Skeletal muscle cell (primary cell): ENCODE measurements at regions not wholly inside any gene's neighbourhood (a gene's known extent, or its start where the extent isn't known, plus 50 kb on each side); places are given as distances from the start of the nearest gene placed in this dataset.

ENCODE experiments used
- DNase-seq: peaks from one replicate; pipeline ENCODE4 v3.0.0-alpha.2; 2010; ENCODE audit warnings: low read depth
- H3K4me3 ChIP-seq: 2 replicates; pipeline ENCODE4 v1.5.1; 2011; ENCODE audit warnings: low read depth, mild to moderate bottlenecking, control low read depth, low read length, moderate library complexity

- H3K4me3 ChIP-seq, result no peak overlapping the region
- no peak for DNase-seq
Observed at GRCh38 chr4:114472269-114473032, 126.2 kb upstream of the UGT8 start.

GRCh38 chr4:114474188-114474800 lies 124.3 kb upstream of the UGT8 start:
- no peak for DNase-seq
- H3K4me3 ChIP-seq, result no peak overlapping the region

GRCh38 chr4:114476310-114476709 lies 122.3 kb upstream of the UGT8 start:
- no peak overlapping the region for H3K4me3 ChIP-seq
- no peak for DNase-seq

- no peak overlapping the region for H3K4me3 ChIP-seq
- DNase-seq, result no peak
Observed at GRCh38 chr4:114479595-114479994, 119.0 kb upstream of the UGT8 start.

GRCh38 chr4:114481856-114482255 lies 116.8 kb upstream of the UGT8 start:
- no peak for DNase-seq
- H3K4me3 ChIP-seq, result no peak overlapping the region

GRCh38 chr4:114487101-114487500 lies 111.5 kb upstream of the UGT8 start:
- no peak for DNase-seq
- H3K4me3 ChIP-seq, result no peak overlapping the region

- DNase-seq, result no peak
Observed at GRCh38 chr4:114488301-114488982, 110.2 kb upstream of the UGT8 start.

GRCh38 chr4:114494246-114494803 lies 104.3 kb upstream of the UGT8 start:
- DNase-seq, result no peak
- H3K4me3 ChIP-seq, result no peak overlapping the region

More at GRCh38 chr4:114488301-114488982, 110.2 kb upstream of the UGT8 start:
- no peak overlapping the region for H3K4me3 ChIP-seq

- H3K4me3 ChIP-seq, result no peak overlapping the region
- no peak for DNase-seq
Observed at GRCh38 chr4:114495471-114495928, 103.1 kb upstream of the UGT8 start.

GRCh38 chr4:114497116-114497515 lies 101.5 kb upstream of the UGT8 start:
- DNase-seq, result no peak
- H3K4me3 ChIP-seq, result no peak overlapping the region

- H3K4me3 ChIP-seq, result no peak overlapping the region
- DNase-seq, result no peak
Observed at GRCh38 chr4:114509340-114509739, 89.3 kb upstream of the UGT8 start.

- DNase-seq, result no peak
Observed at GRCh38 chr4:114512595-114513295, 85.9 kb upstream of the UGT8 start.

GRCh38 chr4:114519368-114519767 lies 79.2 kb upstream of the UGT8 start:
- no peak for DNase-seq
- H3K4me3 ChIP-seq, result no peak overlapping the region

More at GRCh38 chr4:114512595-114513295, 85.9 kb upstream of the UGT8 start:
- H3K4me3 ChIP-seq, result no peak overlapping the region

- no peak overlapping the region for H3K4me3 ChIP-seq
Observed at GRCh38 chr4:114527170-114527569, 71.4 kb upstream of the UGT8 start.

GRCh38 chr4:114527637-114528036 lies 71.0 kb upstream of the UGT8 start:
- DNase-seq, result no peak
- no peak overlapping the region for H3K4me3 ChIP-seq

More at GRCh38 chr4:114527170-114527569, 71.4 kb upstream of the UGT8 start:
- DNase-seq, result no peak

GRCh38 chr4:114535725-114536124 lies 62.9 kb upstream of the UGT8 start:
- DNase-seq, result no peak
- no peak overlapping the region for H3K4me3 ChIP-seq

GRCh38 chr4:114537352-114537751 lies 61.3 kb upstream of the UGT8 start:
- H3K4me3 ChIP-seq, result no peak overlapping the region
- DNase-seq, result no peak

- no peak overlapping the region for H3K4me3 ChIP-seq
- DNase-seq, result no peak
Observed at GRCh38 chr4:114538012-114538617, 60.5 kb upstream of the UGT8 start.

GRCh38 chr4:114539985-114540384 lies 58.6 kb upstream of the UGT8 start:
- no peak overlapping the region for H3K4me3 ChIP-seq
- DNase-seq, result no peak
